ENCODE measurements at regions not wholly inside any gene's neighbourhood (a gene's known extent, or its start where the extent isn't known, plus 50 kb on each side); places are given as distances from the start of the nearest gene placed in this dataset.

DNA sequence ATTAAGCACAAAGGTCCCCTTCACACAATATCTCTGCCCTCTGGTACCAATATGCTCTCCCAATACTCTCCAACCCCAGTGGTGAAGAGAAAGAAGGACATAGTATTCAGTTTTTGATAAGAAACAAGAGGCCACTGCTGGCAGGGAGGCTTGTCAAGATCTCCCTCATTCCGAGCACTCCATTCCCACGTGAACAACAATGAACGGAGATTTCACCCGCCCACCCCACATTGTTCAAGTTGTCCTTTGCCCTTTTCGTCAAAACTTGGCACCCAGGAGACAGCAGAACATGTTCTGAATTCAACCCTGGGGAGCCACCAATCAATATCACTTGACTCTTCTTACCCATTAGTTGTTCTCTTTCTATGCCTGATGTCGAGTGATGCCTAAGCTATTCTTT, 54.2 kb upstream of the SLC25A4 start:
- peaks cover 9% of the 10 kb centered on the region for H3K27me3 ChIP-seq (ENCODE audit: control insufficient read depth, insufficient read depth, low read length)
- ChIA-PET POLR2A (no interaction called here), CTCF (no interaction called here)
- no peaks in the 10 kb centered on the region; the same call in 1 of the 2 replicates for H3K9me3 ChIP-seq (ENCODE audit: control insufficient read depth, insufficient read depth, low read length)
- DNase-seq (ENCODE audit: low read depth, low spot score), result no peak
- H3K4me3 ChIP-seq (ENCODE audit: low read depth, low read length), result no peak overlapping the region
- TF ChIP-seq, protein P1, sequence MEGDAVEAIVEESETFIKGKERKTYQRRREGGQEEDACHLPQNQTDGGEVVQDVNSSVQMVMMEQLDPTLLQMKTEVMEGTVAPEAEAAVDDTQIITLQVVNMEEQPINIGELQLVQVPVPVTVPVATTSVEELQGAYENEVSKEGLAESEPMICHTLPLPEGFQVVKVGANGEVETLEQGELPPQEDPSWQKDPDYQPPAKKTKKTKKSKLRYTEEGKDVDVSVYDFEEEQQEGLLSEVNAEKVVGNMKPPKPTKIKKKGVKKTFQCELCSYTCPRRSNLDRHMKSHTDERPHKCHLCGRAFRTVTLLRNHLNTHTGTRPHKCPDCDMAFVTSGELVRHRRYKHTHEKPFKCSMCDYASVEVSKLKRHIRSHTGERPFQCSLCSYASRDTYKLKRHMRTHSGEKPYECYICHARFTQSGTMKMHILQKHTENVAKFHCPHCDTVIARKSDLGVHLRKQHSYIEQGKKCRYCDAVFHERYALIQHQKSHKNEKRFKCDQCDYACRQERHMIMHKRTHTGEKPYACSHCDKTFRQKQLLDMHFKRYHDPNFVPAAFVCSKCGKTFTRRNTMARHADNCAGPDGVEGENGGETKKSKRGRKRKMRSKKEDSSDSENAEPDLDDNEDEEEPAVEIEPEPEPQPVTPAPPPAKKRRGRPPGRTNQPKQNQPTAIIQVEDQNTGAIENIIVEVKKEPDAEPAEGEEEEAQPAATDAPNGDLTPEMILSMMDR (IDR thresholded peaks at IDR 0.05; ENCODE audit: low read depth, low read length), result no peak
- H3K27ac ChIP-seq (ENCODE audit: low read depth, low read length), result no peak overlapping the region

DNA sequence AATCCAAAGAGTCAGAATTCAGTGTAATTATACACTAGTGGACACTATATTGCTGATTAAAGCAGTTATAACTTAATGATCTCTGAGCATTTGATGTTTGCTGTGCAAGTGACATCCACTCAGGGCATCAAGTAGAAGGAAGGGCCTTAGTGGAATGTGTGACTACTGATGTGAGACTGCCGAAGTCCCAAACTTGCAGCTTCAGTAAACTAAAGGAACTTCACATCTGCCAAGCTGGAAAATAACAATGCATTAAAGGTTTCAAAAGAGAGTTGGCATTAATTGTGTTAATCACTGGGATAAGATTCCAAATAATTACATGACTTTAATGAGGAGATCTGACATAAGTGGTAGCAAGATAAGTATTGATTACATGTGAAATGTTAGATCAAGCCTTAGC, 52.5 kb upstream of the SLC25A4 start:
- Histone ChIP-seq H3K4me3 (ENCODE audit: low read depth, low read length) (no peak overlapping the region), H3K27me3 (ENCODE audit: control insufficient read depth, insufficient read depth, low read length) (peaks cover 9% of the 10 kb centered on the region), H3K27ac (ENCODE audit: low read depth, low read length) (no peak overlapping the region), H3K9me3 (ENCODE audit: control insufficient read depth, insufficient read depth, low read length) (no peaks in the 10 kb centered on the region; the same call in 1 of the 2 replicates)
- DNase-seq (ENCODE audit: low read depth, low spot score), result no peak
- POLR2A ChIA-PET, result no interaction called here
- TF ChIP-seq, protein P1 (IDR thresholded peaks at IDR 0.05; ENCODE audit: low read depth, low read length), result no peak
- CTCF ChIA-PET, result no interaction called here

DNA sequence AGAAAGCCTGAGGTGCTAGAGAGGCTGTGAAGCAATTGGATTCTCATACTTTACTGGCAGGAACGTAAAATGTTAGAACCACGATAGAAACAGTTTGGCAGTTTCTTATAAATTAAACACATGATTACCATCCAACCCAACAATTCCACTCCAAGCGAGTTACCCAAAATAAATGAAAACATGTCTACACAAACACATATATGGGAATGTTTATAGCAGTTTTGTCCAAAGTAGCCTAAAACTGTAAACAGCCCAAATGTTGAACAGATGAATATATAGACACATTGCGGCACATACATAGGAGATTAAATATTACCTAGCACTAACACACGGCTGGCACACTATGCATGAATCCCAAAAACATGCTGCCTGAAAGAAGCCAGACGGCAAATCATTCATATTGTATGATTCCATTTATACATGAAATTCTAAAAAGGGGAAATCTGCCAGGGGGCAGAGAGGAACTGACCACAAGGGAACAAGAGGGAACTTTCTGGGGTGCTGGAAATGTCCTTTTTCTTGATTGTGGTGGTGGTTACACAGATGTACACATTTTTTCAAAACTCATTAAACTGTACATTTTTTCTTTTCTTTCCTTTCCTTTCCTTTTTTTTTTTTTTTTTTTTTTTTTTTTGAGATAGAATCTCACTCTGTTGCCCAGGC, 50.4 kb upstream of the SLC25A4 start:
- H3K4me3 ChIP-seq (ENCODE audit: low read depth, low read length), result no peak overlapping the region
- no peak overlapping the region for H3K27ac ChIP-seq (ENCODE audit: low read depth, low read length)
- peaks cover 6% of the 10 kb centered on the region for H3K27me3 ChIP-seq (ENCODE audit: control insufficient read depth, insufficient read depth, low read length)
- H3K9me3 ChIP-seq (ENCODE audit: control insufficient read depth, insufficient read depth, low read length), result no peaks in the 10 kb centered on the region
- CTCF ChIA-PET, result interaction anchor here (0.6 to 1.4 kb wide), 3 partner anchors 53 to 554 kb away, joined by 3 to 6 read pairs (median 3); no protein-coding TSS in a partner anchor
- POLR2A ChIA-PET, result no interaction called here
- TF ChIP-seq, protein P1 (IDR thresholded peaks at IDR 0.05; ENCODE audit: low read depth, low read length), result no peak
- no peak for DNase-seq (ENCODE audit: low read depth, low spot score)
